Heart left ventricle (tissue), 16 donors: ENCODE measurements at regions not wholly inside any gene's neighbourhood (a gene's known extent, or its start where the extent isn't known, plus 50 kb on each side); places are given as distances from the start of the nearest gene placed in this dataset.

Experiments used
- ATAC-seq, 4 donors: fragments of 200-7000 bp; cut with Tn5 transposase; one replicate each; pipeline ENCODE4 v1.9.1; 2020 to 2022; ENCODE audit warnings: moderate library complexity in 4 of 4, mild to moderate bottlenecking in 3 of 4, moderate number of reproducible peaks in 1 of 4
- DNase-seq, 5 donors: peaks; one replicate each; pipeline ENCODE4 v3.0.0-alpha.2; 2020
- H3K27ac ChIP-seq, 12 donors: fragments of 200-600 bp; sonication (generic) in 4 of 12; one replicate each; pipeline versions ENCODE4 v1.5.0 to v1.8.0; 2016 to 2022; ENCODE audit warnings: mild to moderate bottlenecking in 2 of 12
- H3K27me3 ChIP-seq, 9 donors: fragments of 200-600 bp; sonication (generic) in 2 of 9; one replicate each; pipeline versions ENCODE4 v1.5.1 to v1.8.0; 2016 to 2022; ENCODE audit warnings: mild to moderate bottlenecking in 3 of 9
- H3K36me3 ChIP-seq, 9 donors: fragments of 200-600 bp; sonication (generic) in 2 of 9; one replicate each; pipeline versions ENCODE4 v1.5.0 to v1.8.0; 2018 to 2022; ENCODE audit warnings: mild to moderate bottlenecking in 2 of 9
- H3K4me1 ChIP-seq, 12 donors: fragments of 200-600 bp; sonication (generic) in 4 of 12; one replicate each; pipeline versions ENCODE4 v1.5.0 to v1.8.0; 2016 to 2022; ENCODE audit warnings: mild to moderate bottlenecking in 3 of 12
- H3K4me3 ChIP-seq, 12 donors: fragments of 200-600 bp; sonication (generic) in 4 of 12; one replicate each; pipeline versions ENCODE4 v1.5.0 to v1.8.0; 2017 to 2022; ENCODE audit warnings: mild to moderate bottlenecking in 9 of 12, moderate library complexity in 4 of 12
- H3K9me3 ChIP-seq, 12 donors: fragments of 200-600 bp; sonication (generic) in 4 of 12; one replicate each; pipeline versions ENCODE4 v1.5.0 to v1.8.0; 2016 to 2022; ENCODE audit warnings: mild to moderate bottlenecking in 1 of 12
- POLR2A ChIP-seq, 2 donors: fragments of 450-650 bp; IDR thresholded peaks; one replicate each; pipeline ENCODE4 v1.6.1; 2017; ENCODE audit warnings: antibody characterized with exemption in 2 of 2, mild to moderate bottlenecking in 2 of 2, moderate library complexity in 2 of 2
- WGBS, 4 donors: extraction: QIAGEN DNeasy Blood & Tissue Kit in 2 of 4; methylation state at CpG; one replicate each; pipeline versions ENCODE4 v1.1.5 to v1.1.7; 2013 to 2018; 5-methylcytosine and 5-hydroxymethylcytosine counted together
- intact Hi-C, 10 donors: fragments of 100-400 bp; cut with DNase I; formaldehyde crosslinking; loops; one replicate each; pipeline versions ENCODE4 v1.11.1 to v1.14.2; 2022
- TF ChIP-seq, protein P1 (sequence below), 12 donors: fragments of 200-600 bp; sonication (generic) in 4 of 12; IDR thresholded peaks; one replicate each; pipeline versions ENCODE4 v1.5.0 to v1.8.0; 2018 to 2022; ENCODE audit warnings: antibody characterized with exemption in 12 of 12, mild to moderate bottlenecking in 5 of 12
- donor health status: ischemic (EF 13 %, LVEDD 7.1; RV severe dilation, severe dysfunction).
- donor health status: healthy with polysubstance abuse.
- donor health status: DM: no; HTN: yes; CAD: no.
- donor health status: DM: no; HTN: no; CAD: no.
- donor health status: ischemic (EF 25% LVEDD 6.9; RV normal size, moderate dysfunction).
- donor health status: ischemic (EF 25% LVEDD 5.7; RV mildly dilated, moderate dysfunction).
- donor health status: healthy.
- donor health status: DM: yes; HTN: yes; CAD: no.
- donor health status: ischemic (EF 35%, LVEDD 5.7; RV mildly dilated, moderate dysfunction).
- donor health status: nonischemic (EF 11% LVEDD 7.7; RV severe dilation, severe dysfunction).
- donor health status: DM: yes; HTN: yes; CAD: no.
- donor health status: PGD.
- donor health status: ischemic (EF 29% LVEDD 5.4; RV normal size, mild dysfunction).
- donor health status: nonischemic (EF 23%, LVEDD 6.1; RV moderate dilation, normal function).

DNA sequence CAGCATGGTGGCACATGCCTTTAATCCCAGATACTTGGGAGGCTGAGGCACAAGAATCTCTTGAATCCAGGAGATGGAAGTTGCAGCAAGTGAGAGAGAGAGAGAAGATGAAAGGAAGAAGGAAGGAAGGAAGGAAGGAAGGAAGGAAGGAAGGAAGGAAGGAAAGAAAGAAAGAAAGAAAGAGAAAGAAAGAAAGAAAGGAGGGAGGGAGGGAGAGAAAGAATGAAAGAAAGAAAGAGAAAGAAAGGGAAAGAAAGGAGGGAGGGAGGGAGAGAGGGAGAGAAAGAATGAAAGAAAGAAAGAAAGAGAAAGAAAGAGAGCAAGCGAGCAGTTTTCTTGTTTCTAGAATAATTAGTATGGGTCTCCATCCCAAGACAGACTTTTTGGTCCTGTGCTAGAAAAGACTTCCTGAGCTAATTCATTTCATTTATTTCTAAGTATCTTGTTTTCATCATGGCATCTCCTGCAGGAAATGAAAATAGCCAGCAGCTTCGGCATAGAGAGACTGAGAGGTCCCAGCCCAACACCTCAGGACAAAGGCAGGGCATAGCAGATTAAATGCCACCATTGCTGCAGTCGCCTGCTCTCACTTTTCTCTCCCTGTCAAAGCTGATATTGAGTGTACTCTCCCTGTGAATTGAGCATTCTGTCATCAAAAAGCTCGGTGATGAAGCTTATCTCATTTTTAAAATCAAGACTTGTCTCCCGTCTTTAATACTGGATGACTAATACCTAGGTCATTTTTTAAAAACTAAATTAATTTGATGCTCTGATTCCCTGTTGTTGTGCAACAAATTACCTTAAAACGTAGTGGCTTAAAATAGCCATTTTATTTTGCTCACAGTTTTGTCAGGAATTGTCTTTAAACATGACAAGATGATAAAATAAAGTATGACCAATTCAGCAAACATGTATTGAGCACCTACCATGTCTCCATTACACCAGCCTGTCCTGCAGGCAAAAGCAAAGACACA lies 91.8 kb upstream of the ADRA1B start:
- Histone ChIP-seq H3K4me3 (no peak overlapping the region), H3K4me1 (peaks cover 0 to 22% (median 1%) of the 10 kb centered on the region in 12 donors), H3K27me3 (no peaks in the 10 kb centered on the region), H3K27ac (no peak overlapping the region), H3K36me3 (no peaks in the 10 kb centered on the region), H3K9me3 (no peaks in the 10 kb centered on the region)
- intact Hi-C loops: no loop called here
- ATAC-seq: no peak
- WGBS, 4 donors: 63 to 67% (median 65%) methylated on average over 6 of the region's 6 CpGs
- no peak for DNase-seq
- TF ChIP-seq POLR2A (IDR thresholded peaks at IDR 0.05): no peak
- TF ChIP-seq, protein P1, sequence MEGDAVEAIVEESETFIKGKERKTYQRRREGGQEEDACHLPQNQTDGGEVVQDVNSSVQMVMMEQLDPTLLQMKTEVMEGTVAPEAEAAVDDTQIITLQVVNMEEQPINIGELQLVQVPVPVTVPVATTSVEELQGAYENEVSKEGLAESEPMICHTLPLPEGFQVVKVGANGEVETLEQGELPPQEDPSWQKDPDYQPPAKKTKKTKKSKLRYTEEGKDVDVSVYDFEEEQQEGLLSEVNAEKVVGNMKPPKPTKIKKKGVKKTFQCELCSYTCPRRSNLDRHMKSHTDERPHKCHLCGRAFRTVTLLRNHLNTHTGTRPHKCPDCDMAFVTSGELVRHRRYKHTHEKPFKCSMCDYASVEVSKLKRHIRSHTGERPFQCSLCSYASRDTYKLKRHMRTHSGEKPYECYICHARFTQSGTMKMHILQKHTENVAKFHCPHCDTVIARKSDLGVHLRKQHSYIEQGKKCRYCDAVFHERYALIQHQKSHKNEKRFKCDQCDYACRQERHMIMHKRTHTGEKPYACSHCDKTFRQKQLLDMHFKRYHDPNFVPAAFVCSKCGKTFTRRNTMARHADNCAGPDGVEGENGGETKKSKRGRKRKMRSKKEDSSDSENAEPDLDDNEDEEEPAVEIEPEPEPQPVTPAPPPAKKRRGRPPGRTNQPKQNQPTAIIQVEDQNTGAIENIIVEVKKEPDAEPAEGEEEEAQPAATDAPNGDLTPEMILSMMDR (IDR thresholded peaks at IDR 0.05): no peak

DNA sequence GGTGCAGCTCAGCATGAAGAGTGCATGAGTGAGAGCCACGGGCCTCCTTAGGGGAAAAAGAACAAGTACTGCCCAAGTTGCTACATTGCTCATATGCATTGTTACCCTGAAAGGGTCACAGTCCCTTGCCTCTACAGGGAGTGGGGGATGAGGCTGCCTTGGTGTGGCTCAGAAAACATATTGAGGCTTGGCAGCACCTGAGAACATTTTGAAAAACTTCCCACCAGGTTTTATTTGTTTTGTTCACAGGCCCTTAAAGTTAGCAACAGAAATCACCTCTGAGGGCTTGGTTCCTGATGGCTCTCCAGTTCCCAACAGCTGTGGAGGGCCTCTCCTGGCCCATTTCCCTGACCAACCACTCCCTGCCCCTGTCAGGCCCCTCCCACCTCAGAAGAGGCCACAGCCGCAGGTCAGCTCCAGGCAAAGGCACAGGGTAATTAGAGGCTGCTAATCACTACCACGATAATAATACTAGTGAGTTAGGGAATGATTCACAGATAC lies 90.7 kb upstream of the ADRA1B start:
- peak overlapping the region in 1 of 12 donors; percentile 2 for H3K27ac ChIP-seq
- intact Hi-C loops: no loop called here
- TF ChIP-seq POLR2A (IDR thresholded peaks at IDR 0.05): no peak
- TF ChIP-seq, protein P1 (IDR thresholded peaks at IDR 0.05): no peak
- no peaks in the 10 kb centered on the region for H3K9me3 ChIP-seq
- peaks cover 0 to 1% (median 0%) of the 10 kb centered on the region in 9 donors for H3K27me3 ChIP-seq
- 34 to 58% (median 43%) methylated on average over 3 of the region's 3 CpGs for WGBS, 4 donors
- H3K4me1 ChIP-seq: peaks cover 0 to 14% (median 0%) of the 10 kb centered on the region in 12 donors
- H3K36me3 ChIP-seq: no peaks in the 10 kb centered on the region
- H3K4me3 ChIP-seq: no peak overlapping the region
- peak in 2 of 4 donors; percentile 36 to 58 for ATAC-seq
- DNase-seq: peak in 1 of 5 donors; percentile 41

GRCh38 chr5:159826351-159827214 lies 89.7 kb upstream of the ADRA1B start:
- 33 to 63% (median 61%) methylated on average over 4 of the region's 4 CpGs for WGBS, 4 donors
- H3K27ac ChIP-seq: no peak overlapping the region
- H3K9me3 ChIP-seq: no peaks in the 10 kb centered on the region
- H3K4me3 ChIP-seq: no peak overlapping the region
- intact Hi-C loops: no loop called here
- peaks cover 0 to 13% (median 0%) of the 10 kb centered on the region in 12 donors for H3K4me1 ChIP-seq
- ATAC-seq: peak in 3 of 4 donors; percentile 19 to 73 (median 64)
- peak in 2 of 5 donors; percentile 33 to 56 for DNase-seq
- TF ChIP-seq, protein P1 (IDR thresholded peaks at IDR 0.05): no peak
- no peak for TF ChIP-seq POLR2A (IDR thresholded peaks at IDR 0.05)
- no peaks in the 10 kb centered on the region for H3K36me3 ChIP-seq
- H3K27me3 ChIP-seq: peaks cover 0 to 5% (median 0%) of the 10 kb centered on the region in 9 donors
